ENCODE measurements at regions not wholly inside any gene's neighbourhood (a gene's known extent, or its start where the extent isn't known, plus 50 kb on each side); places are given as distances from the start of the nearest gene placed in this dataset.

- TF ChIP-seq ZBTB4 (CRISPR knock-in tag; IDR thresholded peaks at IDR 0.05) (no peak), PRDM15 (CRISPR knock-in tag; IDR thresholded peaks at IDR 0.05) (no peak), EP300 (IDR thresholded peaks at IDR 0.05; ENCODE audit: borderline replicate concordance in 1 of 2, control insufficient read depth in 1 of 2, low read depth in 2 of 2, low read length in 2 of 2) (no peak), BCL11A (IDR thresholded peaks at IDR 0.05; ENCODE audit: low read depth, low read length) (no peak), MYB (IDR thresholded peaks at IDR 0.05; ENCODE audit: borderline replicate concordance, low read depth, low read length) (no peak), TCF12 (IDR thresholded peaks at IDR 0.05; ENCODE audit: low read depth, low read length) (no peak), IKZF2 (IDR thresholded peaks at IDR 0.05) (no peak), IKZF1 (conservative IDR thresholded peaks at IDR 0.05) (no peak)
- TF ChIP-seq, protein P1, sequence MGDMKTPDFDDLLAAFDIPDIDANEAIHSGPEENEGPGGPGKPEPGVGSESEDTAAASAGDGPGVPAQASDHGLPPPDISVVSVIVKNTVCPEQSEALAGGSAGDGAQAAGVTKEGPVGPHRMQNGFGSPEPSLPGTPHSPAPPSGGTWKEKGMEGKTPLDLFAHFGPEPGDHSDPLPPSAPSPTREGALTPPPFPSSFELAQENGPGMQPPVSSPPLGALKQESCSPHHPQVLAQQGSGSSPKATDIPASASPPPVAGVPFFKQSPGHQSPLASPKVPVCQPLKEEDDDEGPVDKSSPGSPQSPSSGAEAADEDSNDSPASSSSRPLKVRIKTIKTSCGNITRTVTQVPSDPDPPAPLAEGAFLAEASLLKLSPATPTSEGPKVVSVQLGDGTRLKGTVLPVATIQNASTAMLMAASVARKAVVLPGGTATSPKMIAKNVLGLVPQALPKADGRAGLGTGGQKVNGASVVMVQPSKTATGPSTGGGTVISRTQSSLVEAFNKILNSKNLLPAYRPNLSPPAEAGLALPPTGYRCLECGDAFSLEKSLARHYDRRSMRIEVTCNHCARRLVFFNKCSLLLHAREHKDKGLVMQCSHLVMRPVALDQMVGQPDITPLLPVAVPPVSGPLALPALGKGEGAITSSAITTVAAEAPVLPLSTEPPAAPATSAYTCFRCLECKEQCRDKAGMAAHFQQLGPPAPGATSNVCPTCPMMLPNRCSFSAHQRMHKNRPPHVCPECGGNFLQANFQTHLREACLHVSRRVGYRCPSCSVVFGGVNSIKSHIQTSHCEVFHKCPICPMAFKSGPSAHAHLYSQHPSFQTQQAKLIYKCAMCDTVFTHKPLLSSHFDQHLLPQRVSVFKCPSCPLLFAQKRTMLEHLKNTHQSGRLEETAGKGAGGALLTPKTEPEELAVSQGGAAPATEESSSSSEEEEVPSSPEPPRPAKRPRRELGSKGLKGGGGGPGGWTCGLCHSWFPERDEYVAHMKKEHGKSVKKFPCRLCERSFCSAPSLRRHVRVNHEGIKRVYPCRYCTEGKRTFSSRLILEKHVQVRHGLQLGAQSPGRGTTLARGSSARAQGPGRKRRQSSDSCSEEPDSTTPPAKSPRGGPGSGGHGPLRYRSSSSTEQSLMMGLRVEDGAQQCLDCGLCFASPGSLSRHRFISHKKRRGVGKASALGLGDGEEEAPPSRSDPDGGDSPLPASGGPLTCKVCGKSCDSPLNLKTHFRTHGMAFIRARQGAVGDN (IDR thresholded peaks at IDR 0.05) = no peak
Observed at GRCh38 chr15:93570527-93570926, 481.5 kb upstream of the RGMA start (continued).

Measured in GM12878 (cell line).